Activated CD4-positive, alpha-beta T cell treated with anti-CD3 and anti-CD28 coated beads for 48 hours (primary cell): ENCODE measurements at regions not wholly inside any gene's neighbourhood (a gene's known extent, or its start where the extent isn't known, plus 50 kb on each side); places are given as distances from the start of the nearest gene placed in this dataset.
"Not testable (repeated sequence)": the region's sequence is repeated elsewhere in the genome, so short reads cannot be mapped to it uniquely, and the experiment has no call there.

Experiments used
- DNase-seq: peaks from one replicate; pipeline ENCODE4 v3.0.0-alpha.2; 2020

GRCh38 chr16:88274126-88274750 is 108.5 kb upstream of the ZNF469 start:
- not testable (repeated sequence) for DNase-seq

DNA sequence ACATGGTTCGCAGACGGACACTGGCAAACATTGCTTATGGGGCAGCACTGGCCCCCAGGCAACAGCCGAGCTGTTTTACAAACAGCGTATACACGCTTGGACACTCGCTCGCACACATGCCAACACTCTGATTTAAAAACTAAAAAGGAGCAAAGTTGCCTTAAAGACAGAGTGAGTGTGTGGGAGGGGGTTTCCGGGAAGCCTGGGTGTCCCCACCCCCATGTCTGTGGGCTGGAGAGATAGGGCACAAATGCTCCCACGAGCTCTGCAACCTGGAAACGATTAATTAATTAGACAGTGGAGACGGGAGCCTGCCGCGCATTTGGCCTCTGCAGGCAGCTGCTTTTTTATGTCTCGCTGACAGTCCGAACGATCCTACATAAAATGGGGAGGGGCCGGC is 107.9 kb upstream of the ZNF469 start:
- DNase-seq: no peak

- DNase-seq: not testable (repeated sequence)
Measured at GRCh38 chr16:88275336-88276122, 107.2 kb upstream of the ZNF469 start.

- not testable (repeated sequence) for DNase-seq
Measured at GRCh38 chr16:88276123-88276588, 106.6 kb upstream of the ZNF469 start.

DNA sequence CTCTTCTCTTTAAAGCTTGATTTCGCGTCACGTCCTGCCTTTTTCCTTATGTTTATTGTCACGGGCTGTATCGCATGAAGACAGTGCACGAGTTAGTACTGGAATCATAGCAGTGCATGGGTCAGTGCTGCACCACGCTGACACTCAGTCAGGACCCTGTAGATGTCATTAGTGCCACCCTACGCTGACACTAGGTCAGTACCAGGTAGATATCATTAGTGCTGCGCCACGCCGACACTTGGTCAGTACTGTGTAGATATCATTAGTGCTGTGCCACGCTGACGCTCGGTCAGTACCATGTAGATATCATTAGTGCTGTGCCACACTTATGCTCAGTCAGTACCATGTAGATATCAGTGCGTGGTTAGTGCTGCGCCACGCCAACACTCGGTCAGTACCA is 106.2 kb upstream of the ZNF469 start:
- DNase-seq: no peak

DNA sequence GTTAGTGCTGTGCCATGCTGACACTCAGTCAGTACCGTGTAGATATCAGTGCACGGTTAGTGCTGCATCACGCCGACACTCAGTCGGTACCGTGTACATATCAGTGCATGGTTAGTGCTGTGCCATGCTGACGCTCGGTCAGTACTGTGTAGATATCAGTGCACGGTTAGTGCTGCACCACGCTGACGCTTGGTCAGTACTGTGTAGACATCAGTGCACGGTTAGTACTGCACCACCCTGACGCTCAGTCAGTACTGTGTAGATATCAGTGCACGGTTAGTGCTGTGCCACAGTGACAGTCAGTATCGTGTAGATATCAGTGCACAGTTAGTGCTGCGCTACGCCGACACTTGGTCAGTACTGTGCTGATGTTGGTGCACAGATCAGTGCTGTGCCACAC is 102.8 kb upstream of the ZNF469 start:
- DNase-seq: no peak

- DNase-seq: no peak
Measured at GRCh38 chr16:88281858-88282563, 100.7 kb upstream of the ZNF469 start.

DNA sequence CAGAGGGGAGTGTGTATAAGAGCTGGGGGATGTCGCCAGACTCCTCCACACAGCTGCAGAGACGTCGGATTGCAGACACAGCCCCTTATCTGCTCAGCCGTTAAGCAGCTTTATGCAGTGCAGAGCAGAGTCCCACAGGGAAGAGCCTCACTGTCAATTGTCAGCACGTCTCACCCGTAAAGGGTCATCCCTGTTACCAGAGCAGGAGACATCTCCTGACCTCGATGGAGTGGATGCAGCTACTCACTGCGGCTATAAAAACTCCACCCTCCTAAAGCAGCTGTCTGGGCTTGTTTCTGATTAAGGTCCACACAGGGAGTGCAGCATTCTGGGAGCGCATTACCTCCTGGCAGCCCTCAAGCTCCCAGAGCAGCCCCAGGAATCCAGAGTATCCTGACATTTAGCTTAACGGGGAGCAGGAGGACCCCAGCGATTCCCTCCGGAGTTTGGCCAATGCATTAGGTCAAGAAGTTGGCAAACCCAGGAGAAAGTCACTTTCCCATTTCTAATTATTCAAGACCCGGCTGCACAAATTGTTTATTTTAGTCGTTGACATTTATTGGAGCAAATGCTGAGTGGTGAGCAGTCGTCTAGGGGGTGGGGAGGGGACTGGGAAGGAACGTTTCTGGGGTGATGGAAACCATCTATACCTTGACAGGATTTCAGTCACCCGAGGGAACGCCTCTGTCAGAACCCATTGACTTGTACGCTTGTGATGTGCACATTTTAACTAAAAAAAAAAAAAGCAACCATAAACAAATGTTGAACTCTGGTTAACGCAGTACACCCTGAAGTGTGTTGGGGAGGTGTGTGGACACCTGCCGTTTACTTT is 100.0 kb upstream of the ZNF469 start:
- DNase-seq: no peak

- no peak for DNase-seq
Measured at GRCh38 chr16:88283596-88283995, 99.2 kb upstream of the ZNF469 start.

GRCh38 chr16:88284101-88284500 is 98.7 kb upstream of the ZNF469 start:
- DNase-seq: no peak

DNA sequence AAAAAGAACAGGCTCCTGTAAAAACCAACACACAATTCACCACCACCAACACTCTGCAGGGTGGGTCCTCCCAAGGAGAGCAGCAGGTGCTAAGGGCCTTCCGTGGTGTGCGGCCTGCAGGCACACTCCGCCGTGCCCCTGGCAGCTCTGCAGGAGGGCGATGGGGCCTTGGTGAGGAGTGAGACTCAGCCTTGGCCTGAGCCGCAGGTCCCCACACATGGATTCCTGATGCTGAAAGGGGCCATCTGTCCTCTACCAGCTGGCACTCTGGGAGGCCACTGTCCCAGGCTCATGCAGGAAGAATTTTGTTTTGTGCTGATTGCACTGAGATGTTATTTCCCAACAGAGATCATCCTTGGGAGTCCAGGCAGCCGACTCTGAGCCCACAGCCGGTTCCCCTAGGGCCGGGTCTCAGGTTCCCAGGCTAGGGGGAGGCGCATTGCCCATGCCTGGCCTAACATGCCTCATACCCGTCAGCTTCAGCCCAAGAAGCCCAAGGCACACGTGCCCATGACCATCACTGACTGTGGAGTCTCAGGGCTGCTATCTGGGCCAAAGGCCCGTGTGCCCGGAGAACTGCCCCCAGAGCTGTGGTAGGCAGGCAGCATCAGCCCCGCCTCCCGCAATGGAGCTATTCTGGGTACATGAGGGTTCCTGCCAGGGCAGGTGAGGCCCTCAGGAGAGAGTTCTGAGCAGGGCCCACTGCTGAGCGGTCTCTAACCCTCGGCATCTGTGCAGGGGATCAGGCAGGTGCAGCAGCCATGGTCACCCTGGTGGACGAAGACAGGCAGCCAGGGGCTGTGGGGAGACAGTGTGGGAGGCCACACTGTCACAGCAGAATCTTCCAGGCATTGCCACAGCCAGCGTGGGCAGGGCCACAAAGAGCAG is 97.9 kb upstream of the ZNF469 start:
- DNase-seq: no peak

DNA sequence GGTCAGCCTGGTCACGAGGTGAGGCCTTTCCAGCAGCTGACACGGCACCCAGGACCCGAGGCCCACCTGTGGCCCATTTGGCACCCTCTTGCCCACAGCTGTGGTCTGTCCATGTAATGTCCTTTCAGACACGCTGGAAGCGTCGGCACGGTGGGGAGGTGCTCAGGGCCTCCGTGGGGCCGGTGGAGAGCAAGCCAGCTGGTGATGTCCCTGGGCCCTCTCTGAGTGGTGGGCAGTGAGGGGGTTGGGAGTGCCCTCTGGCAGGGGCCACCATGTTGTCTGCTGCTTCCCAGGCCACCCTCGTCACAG is 97.3 kb upstream of the ZNF469 start:
- DNase-seq: no peak

DNA sequence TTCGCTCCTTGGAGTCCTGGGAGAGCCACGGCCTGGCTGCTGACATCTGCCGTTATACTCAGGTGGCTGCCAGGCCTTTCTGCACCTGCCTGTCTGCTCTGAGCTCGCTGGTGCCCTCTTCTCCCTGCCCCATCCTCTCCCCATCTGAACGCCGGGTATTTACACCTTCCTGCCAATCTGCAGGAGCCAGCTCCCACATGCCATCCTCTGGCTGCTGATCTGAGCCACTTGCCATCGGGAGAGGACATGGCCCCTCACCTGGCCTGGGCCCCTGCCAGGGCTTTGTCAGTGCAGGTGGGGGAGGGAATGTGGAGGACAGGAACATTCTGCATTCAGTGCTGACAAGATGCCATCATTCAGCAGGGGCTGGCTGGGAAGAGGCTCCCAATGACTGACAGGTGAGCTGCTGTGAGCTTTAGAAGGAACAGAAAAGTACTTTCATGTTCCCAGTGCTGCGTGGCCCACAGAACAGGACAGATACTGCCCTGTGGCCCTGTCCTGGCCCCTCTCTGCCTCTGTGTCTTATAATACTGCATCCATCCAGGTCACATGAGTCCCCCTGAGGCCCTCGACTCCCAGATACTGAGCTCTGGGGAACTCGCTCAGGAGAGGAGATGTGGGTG is 96.3 kb upstream of the ZNF469 start:
- no peak for DNase-seq

DNA sequence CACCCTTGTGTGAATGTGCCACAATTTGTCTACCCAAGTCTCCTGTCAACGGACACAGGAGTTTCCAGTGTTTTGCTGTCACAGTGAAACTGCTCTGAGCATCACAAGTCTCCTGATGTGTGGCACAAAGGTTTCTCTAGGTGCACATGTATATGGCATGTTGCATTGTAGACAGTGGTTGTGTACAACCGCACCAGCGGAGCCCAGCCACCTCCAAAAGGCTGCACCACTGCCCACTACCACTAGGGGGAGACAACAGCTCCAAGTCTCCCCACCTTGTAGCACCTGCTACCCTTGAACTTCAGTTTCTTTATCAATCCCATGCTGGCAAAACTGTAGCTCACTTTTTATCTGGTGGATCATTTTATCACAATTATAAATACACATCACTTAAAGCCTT is 95.5 kb upstream of the ZNF469 start:
- peak; percentile 62 for DNase-seq

GRCh38 chr16:88288303-88288702 is 94.5 kb upstream of the ZNF469 start:
- DNase-seq: no peak

DNA sequence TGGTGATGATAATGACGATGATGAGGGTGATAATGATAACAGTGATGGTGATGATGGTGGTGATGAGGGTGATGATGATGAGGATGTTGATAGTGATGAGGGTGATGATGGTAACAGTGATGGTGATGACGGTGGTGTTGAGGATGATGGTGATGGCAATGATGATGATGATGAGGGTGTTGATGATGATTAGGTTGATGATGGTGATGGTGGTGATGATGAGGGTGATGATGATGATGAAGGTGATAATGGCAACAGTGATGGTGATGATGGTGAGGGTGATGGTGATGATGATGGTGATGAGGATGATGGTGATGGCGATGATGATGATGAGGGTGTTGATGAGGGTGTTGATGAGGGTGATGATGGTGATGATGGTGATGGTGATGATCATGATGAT is 93.8 kb upstream of the ZNF469 start:
- DNase-seq: no peak

GRCh38 chr16:88289561-88289960 is 93.2 kb upstream of the ZNF469 start:
- no peak for DNase-seq

GRCh38 chr16:88289968-88290401 is 92.8 kb upstream of the ZNF469 start:
- DNase-seq: no peak

DNA sequence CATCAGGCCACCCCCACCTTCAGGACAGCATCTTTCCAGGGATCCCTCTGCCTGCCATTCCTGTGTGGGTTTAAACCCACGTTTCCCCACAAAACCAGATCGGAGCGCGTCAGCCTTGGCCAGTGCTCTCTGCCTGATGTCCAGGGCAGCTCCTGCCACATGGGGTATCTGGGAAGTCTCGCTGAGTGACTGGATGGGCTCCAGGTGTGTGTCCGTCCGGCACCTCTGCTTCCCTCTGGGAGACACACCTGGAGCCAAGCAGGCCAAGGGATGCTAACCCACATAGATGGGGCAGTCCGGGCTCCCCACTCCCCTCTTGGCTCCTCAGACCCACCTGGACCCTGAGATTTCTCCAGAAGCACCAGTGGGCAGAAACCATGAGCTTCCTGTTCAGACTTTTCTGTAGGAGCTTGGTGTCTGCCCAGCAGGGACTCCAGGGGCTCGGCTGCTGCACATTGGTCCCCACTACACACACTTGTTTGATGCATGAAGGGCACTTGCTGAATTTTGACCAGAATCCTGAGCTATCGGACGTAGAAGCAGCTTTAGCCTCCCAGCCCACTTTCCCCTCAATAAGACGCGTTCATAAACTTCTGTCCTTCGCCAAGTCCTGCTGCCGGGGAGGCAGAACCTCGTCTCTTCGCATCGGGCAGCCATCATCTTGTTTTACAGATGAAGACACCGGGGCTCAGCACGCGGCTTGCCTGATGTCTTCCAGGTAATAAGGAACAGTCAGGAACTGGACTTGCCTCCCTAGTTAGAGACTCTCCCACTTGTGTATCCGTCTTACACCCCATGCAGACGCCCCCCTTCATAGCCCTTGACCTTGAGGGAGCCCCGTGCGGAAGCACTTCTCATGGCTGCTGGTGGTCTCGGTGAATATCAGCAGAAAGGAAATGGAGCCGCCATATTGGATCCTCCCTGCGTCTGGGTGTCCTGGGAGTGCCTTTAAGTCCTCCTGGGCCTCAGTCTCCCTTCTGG is 91.6 kb upstream of the ZNF469 start:
- DNase-seq: no peak
